Activated CD4-positive, alpha-beta T cell treated with anti-CD3 and anti-CD28 coated beads for 36 hours (primary cell): ENCODE measurements at regions not wholly inside any gene's neighbourhood (a gene's known extent, or its start where the extent isn't known, plus 50 kb on each side); places are given as distances from the start of the nearest gene placed in this dataset.

Source experiments
- ATAC-seq: fragments of 200-7000 bp; cut with Tn5 transposase; one replicate; pipeline ENCODE4 v1.10.0; 2021; ENCODE audit warnings: mild to moderate bottlenecking, moderate library complexity
- CTCF ChIA-PET: fragments of 350-600 bp; sonication (Branson Sonifier 250); formaldehyde crosslinking; loops from one replicate; lab custom pipeline; 2021; ENCODE audit warnings: antibody characterized with exemption; lab: Charles Lee
- POLR2A ChIA-PET: fragments of 350-600 bp; sonication (Branson Sonifier 250); formaldehyde crosslinking; loops from one replicate; lab custom pipeline; 2021; ENCODE audit warnings: antibody characterized with exemption, inconsistent platforms; lab: Charles Lee
- DNase-seq: peaks from one replicate; pipeline ENCODE4 v3.0.0-alpha.2; 2020
- H3K27ac Mint-ChIP-seq: one replicate; pipeline ENCODE4 v1.8.0; 2021; ENCODE audit warnings: mixed read lengths
- H3K27me3 Mint-ChIP-seq: one replicate; pipeline ENCODE4 v1.8.0; 2021; ENCODE audit warnings: mixed read lengths
- H3K36me3 Mint-ChIP-seq: one replicate; pipeline ENCODE4 v1.8.0; 2021; ENCODE audit warnings: low read depth, mixed read lengths
- H3K4me1 Mint-ChIP-seq: one replicate; pipeline ENCODE4 v1.8.0; 2021; ENCODE audit warnings: mixed read lengths
- H3K4me3 Mint-ChIP-seq: one replicate; pipeline ENCODE4 v1.8.0; 2021; ENCODE audit warnings: mild to moderate bottlenecking, moderate library complexity, mixed read lengths
- H3K9me3 Mint-ChIP-seq: one replicate; pipeline ENCODE4 v1.8.0; 2021; ENCODE audit warnings: low read depth, mixed read lengths
- intact Hi-C, 2 experiments: fragments of 100-400 bp; cut with DNase I in 1 of 2; cut with micrococcal nuclease in 1 of 2; formaldehyde crosslinking; loops; one replicate each; pipeline versions ENCODE4 v1.14.2 to v1.15.1; 2022 to 2024; cut with DNase I, micrococcal nuclease

GRCh38 chr1:48049823-48050535 lies 52.8 kb upstream of the TRABD2B start:
- CTCF ChIA-PET: interaction anchor here (0.5 kb wide), 1 partner anchor 34 kb away, joined by 3 read pairs; no protein-coding TSS in a partner anchor
- DNase-seq (no peak), ATAC-seq (no peak)
- no peaks in the 10 kb centered on the region for H3K4me1 Mint-ChIP-seq
- intact Hi-C loops: no loop called here
- H3K27ac Mint-ChIP-seq: no peak overlapping the region
- H3K4me3 Mint-ChIP-seq: no peak overlapping the region
- no peaks in the 10 kb centered on the region for H3K36me3 Mint-ChIP-seq
- POLR2A ChIA-PET: no interaction called here
- no peaks in the 10 kb centered on the region for H3K9me3 Mint-ChIP-seq
- peaks cover 8% of the 10 kb centered on the region for H3K27me3 Mint-ChIP-seq

GRCh38 chr1:48048980-48049379 lies 51.8 kb upstream of the TRABD2B start:
- Mint-ChIP-seq H3K36me3 (no peaks in the 10 kb centered on the region), H3K4me1 (no peaks in the 10 kb centered on the region), H3K27ac (no peak overlapping the region), H3K27me3 (peaks cover 8% of the 10 kb centered on the region), H3K9me3 (no peaks in the 10 kb centered on the region), H3K4me3 (no peak overlapping the region)
- ChIA-PET POLR2A (no interaction called here), CTCF (no interaction called here)
- ATAC-seq (no peak), DNase-seq (no peak)
- intact Hi-C loops: no loop called here

- Mint-ChIP-seq H3K27ac (no peak overlapping the region), H3K4me3 (no peak overlapping the region), H3K36me3 (no peaks in the 10 kb centered on the region), H3K27me3 (peaks cover 8% of the 10 kb centered on the region), H3K4me1 (no peaks in the 10 kb centered on the region), H3K9me3 (no peaks in the 10 kb centered on the region)
- POLR2A ChIA-PET: no interaction called here
- intact Hi-C loops: no loop called here
- ATAC-seq: no peak
- DNase-seq: no peak
- CTCF ChIA-PET: interaction anchor here (0.5 to 0.6 kb wide), 2 partner anchors 44 to 1815 kb away, joined by 3 read pairs; no protein-coding TSS in a partner anchor
These were observed 50.9 kb upstream of the TRABD2B start for GRCh38 chr1:48048064-48048463.

- Mint-ChIP-seq H3K9me3 (no peaks in the 10 kb centered on the region), H3K27ac (no peak overlapping the region), H3K4me1 (no peaks in the 10 kb centered on the region), H3K36me3 (no peaks in the 10 kb centered on the region), H3K27me3 (peaks cover 8% of the 10 kb centered on the region), H3K4me3 (no peak overlapping the region)
- ATAC-seq (no peak), DNase-seq (no peak)
- ChIA-PET CTCF (no interaction called here), POLR2A (no interaction called here)
- intact Hi-C loops: no loop called here
These were observed 49.9 kb upstream of the TRABD2B start for GRCh38 chr1:48047116-48047515.
